Breast epithelium (tissue), 3 donors: ENCODE measurements at regions not wholly inside any gene's neighbourhood (a gene's known extent, or its start where the extent isn't known, plus 50 kb on each side); places are given as distances from the start of the nearest gene placed in this dataset.

Experiments
- CTCF ChIP-seq, 3 donors: fragments of 450-650 bp; IDR thresholded peaks; one replicate each; pipeline ENCODE4 v1.5.1; 2016 to 2017; ENCODE audit warnings: antibody characterized with exemption in 3 of 3, mild to moderate bottlenecking in 3 of 3, moderate library complexity in 3 of 3
- POLR2A ChIP-seq: fragments of 450-650 bp; IDR thresholded peaks from one replicate; pipeline ENCODE4 v1.6.1; 2016; ENCODE audit warnings: antibody characterized with exemption, mild to moderate bottlenecking, moderate library complexity
- POLR2AphosphoS5 ChIP-seq, 3 donors: sonication (generic); formaldehyde crosslinking; IDR thresholded peaks; one replicate each; pipeline ENCODE4 v1.6.1; 2017; ENCODE audit warnings: antibody characterized with exemption in 3 of 3

DNA sequence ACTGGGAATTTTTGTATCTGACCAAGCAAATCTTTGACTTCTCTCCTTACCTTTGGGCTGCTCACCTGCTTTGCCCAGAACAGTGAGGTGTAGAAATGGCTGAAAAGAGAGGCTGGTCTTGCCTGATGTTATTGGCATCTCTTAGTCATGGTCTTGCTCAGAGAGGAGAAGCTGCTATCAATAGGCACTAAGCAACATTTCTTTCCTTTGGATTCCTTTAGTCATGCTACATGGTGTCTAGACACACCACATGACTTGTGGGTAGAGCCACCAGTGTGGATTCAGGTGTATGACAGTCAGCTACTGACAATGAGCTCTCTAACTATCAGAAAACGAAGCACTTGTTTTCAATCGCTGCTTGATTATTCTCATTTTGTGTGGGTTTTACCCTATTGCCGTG is 341.3 kb upstream of the DCC start:
- no peak for TF ChIP-seq CTCF (IDR thresholded peaks at IDR 0.05)
- TF ChIP-seq POLR2A: no peak
- TF ChIP-seq POLR2AphosphoS5 (IDR thresholded peaks at IDR 0.05): no peak
